ENCODE measurements at regions not wholly inside any gene's neighbourhood (a gene's known extent, or its start where the extent isn't known, plus 50 kb on each side); places are given as distances from the start of the nearest gene placed in this dataset.
"Not testable (repeated sequence)": the region's sequence is repeated elsewhere in the genome, so short reads cannot be mapped to it uniquely, and the experiment has no call there.

GRCh38 chr10:64813391-64813790 is 1292.2 kb downstream of the REEP3 start:
- ChIA-PET POLR2A (no interaction called here), CTCF (no interaction called here)

- ChIA-PET POLR2A (no interaction called here), CTCF (no interaction called here)
These were observed 1293.0 kb downstream of the REEP3 start for GRCh38 chr10:64814201-64814600.

- POLR2A ChIA-PET, result no interaction called here
- CTCF ChIA-PET, result interaction anchor here (0.6 kb wide), 1 partner anchor 323 kb away, joined by 3 read pairs; no protein-coding TSS in a partner anchor
These were observed 1308.7 kb downstream of the REEP3 start for GRCh38 chr10:64829888-64830412.

- ChIA-PET CTCF (no interaction called here), POLR2A (no interaction called here)
These were observed 1309.7 kb downstream of the REEP3 start for GRCh38 chr10:64830869-64831268.

GRCh38 chr10:64840341-64840740 is 1319.1 kb downstream of the REEP3 start:
- ChIA-PET CTCF (no interaction called here), POLR2A (no interaction called here)

GRCh38 chr10:64846700-64847099 is 1325.5 kb downstream of the REEP3 start:
- CTCF ChIA-PET, result no interaction called here

GRCh38 chr10:64855941-64856340 is 1334.7 kb downstream of the REEP3 start:
- ChIA-PET POLR2A (no interaction called here), CTCF (no interaction called here)

More at GRCh38 chr10:64846700-64847099, 1325.5 kb downstream of the REEP3 start:
- POLR2A ChIA-PET, result no interaction called here

- POLR2A ChIA-PET, result no interaction called here
- CTCF ChIA-PET, result no interaction called here
These were observed 1338.7 kb downstream of the REEP3 start for GRCh38 chr10:64859911-64860310.

- ChIA-PET CTCF (no interaction called here), POLR2A (no interaction called here)
These were observed 1342.6 kb downstream of the REEP3 start for GRCh38 chr10:64863836-64864235.

GRCh38 chr10:64867501-64867962 is 1346.3 kb downstream of the REEP3 start:
- ChIA-PET CTCF (no interaction called here), POLR2A (no interaction called here)

- ChIA-PET CTCF (no interaction called here), POLR2A (no interaction called here)
These were observed 1351.9 kb downstream of the REEP3 start for GRCh38 chr10:64873088-64873487.

GRCh38 chr10:64873959-64874358 is 1352.8 kb downstream of the REEP3 start:
- POLR2A ChIA-PET, result no interaction called here

GRCh38 chr10:64880546-64880945 is 1359.3 kb downstream of the REEP3 start:
- ChIA-PET CTCF (no interaction called here), POLR2A (no interaction called here)

More at GRCh38 chr10:64873959-64874358, 1352.8 kb downstream of the REEP3 start:
- CTCF ChIA-PET, result no interaction called here

GRCh38 chr10:64881257-64881656 is 1360.1 kb downstream of the REEP3 start:
- CTCF ChIA-PET, result no interaction called here
- POLR2A ChIA-PET, result no interaction called here

GRCh38 chr10:64896582-64896981 is 1375.4 kb downstream of the REEP3 start:
- CTCF ChIA-PET, result no interaction called here
- POLR2A ChIA-PET, result no interaction called here

GRCh38 chr10:64906311-64906710 is 1385.1 kb downstream of the REEP3 start:
- CTCF ChIA-PET, POLR2A ChIA-PET: not testable (repeated sequence)

- POLR2A ChIA-PET, CTCF ChIA-PET: not testable (repeated sequence)
These were observed 1403.1 kb downstream of the REEP3 start for GRCh38 chr10:64924306-64924705.

GRCh38 chr10:64952042-64952441 is 1430.8 kb downstream of the REEP3 start:
- ChIA-PET POLR2A (no interaction called here), CTCF (no interaction called here)

- CTCF ChIA-PET, result no interaction called here
- POLR2A ChIA-PET, result no interaction called here
These were observed 1435.2 kb downstream of the REEP3 start for GRCh38 chr10:64956441-64956840.

- ChIA-PET POLR2A (no interaction called here), CTCF (no interaction called here)
These were observed 1437.9 kb downstream of the REEP3 start for GRCh38 chr10:64959116-64959515.

- POLR2A ChIA-PET, result no interaction called here
- CTCF ChIA-PET, result no interaction called here
These were observed 1438.7 kb downstream of the REEP3 start for GRCh38 chr10:64959883-64960282.

GRCh38 chr10:64973391-64973790 is 1452.2 kb downstream of the REEP3 start:
- POLR2A ChIA-PET, result no interaction called here
- CTCF ChIA-PET, result no interaction called here

- POLR2A ChIA-PET, result no interaction called here
- CTCF ChIA-PET, result no interaction called here
These were observed 1454.9 kb downstream of the REEP3 start for GRCh38 chr10:64976150-64976549.
